ENCODE measurements at regions not wholly inside any gene's neighbourhood (a gene's known extent, or its start where the extent isn't known, plus 50 kb on each side); places are given as distances from the start of the nearest gene placed in this dataset.

- Mint-ChIP-seq H3K4me3 (no peak overlapping the region), H3K27ac (no peak overlapping the region), H3K9me3 (peaks cover 40% of the 10 kb centered on the region), H3K36me3 (ENCODE audit: low read depth) (no peaks in the 10 kb centered on the region), H3K27me3 (ENCODE audit: insufficient read depth) (peaks cover 1% of the 10 kb centered on the region; the same call in 1 of the 2 replicates), H3K4me1 (ENCODE audit: low read depth) (no peaks in the 10 kb centered on the region)
- no peak for TF ChIP-seq CTCF (IDR thresholded peaks at IDR 0.05)
- DNase-seq = no peak
Measured at GRCh38 chr3:118102737-118103136, 931.9 kb downstream of the IGSF11 start.

GRCh38 chr3:118108201-118108600, 926.4 kb downstream of the IGSF11 start:
- peaks cover 33% of the 10 kb centered on the region for H3K9me3 Mint-ChIP-seq
- H3K4me3 Mint-ChIP-seq = no peak overlapping the region
- H3K27me3 Mint-ChIP-seq (ENCODE audit: insufficient read depth) = no peaks in the 10 kb centered on the region
- H3K27ac Mint-ChIP-seq = no peak overlapping the region
- no peak for TF ChIP-seq CTCF (IDR thresholded peaks at IDR 0.05)
- no peak for DNase-seq
- H3K4me1 Mint-ChIP-seq (ENCODE audit: low read depth) = no peaks in the 10 kb centered on the region
- no peaks in the 10 kb centered on the region for H3K36me3 Mint-ChIP-seq (ENCODE audit: low read depth)

GRCh38 chr3:118108769-118109168, 925.9 kb downstream of the IGSF11 start:
- H3K4me1 Mint-ChIP-seq (ENCODE audit: low read depth) = no peaks in the 10 kb centered on the region
- peaks cover 33% of the 10 kb centered on the region for H3K9me3 Mint-ChIP-seq
- H3K4me3 Mint-ChIP-seq = no peak overlapping the region
- no peak for TF ChIP-seq CTCF (IDR thresholded peaks at IDR 0.05)
- H3K27ac Mint-ChIP-seq = no peak overlapping the region
- H3K27me3 Mint-ChIP-seq (ENCODE audit: insufficient read depth) = no peaks in the 10 kb centered on the region
- DNase-seq = no peak
- no peaks in the 10 kb centered on the region for H3K36me3 Mint-ChIP-seq (ENCODE audit: low read depth)

GRCh38 chr3:118110211-118110610, 924.4 kb downstream of the IGSF11 start:
- Mint-ChIP-seq H3K4me1 (ENCODE audit: low read depth) (no peaks in the 10 kb centered on the region), H3K27me3 (ENCODE audit: insufficient read depth) (no peaks in the 10 kb centered on the region), H3K36me3 (ENCODE audit: low read depth) (no peaks in the 10 kb centered on the region), H3K27ac (no peak overlapping the region), H3K4me3 (no peak overlapping the region), H3K9me3 (peaks cover 30% of the 10 kb centered on the region)
- no peak for DNase-seq
- TF ChIP-seq CTCF (IDR thresholded peaks at IDR 0.05) = no peak

- no peaks in the 10 kb centered on the region for H3K27me3 Mint-ChIP-seq (ENCODE audit: insufficient read depth)
- H3K27ac Mint-ChIP-seq = no peak overlapping the region
- H3K4me1 Mint-ChIP-seq (ENCODE audit: low read depth) = no peaks in the 10 kb centered on the region
- no peaks in the 10 kb centered on the region for H3K36me3 Mint-ChIP-seq (ENCODE audit: low read depth)
- H3K4me3 Mint-ChIP-seq = no peak overlapping the region
- peaks cover 40% of the 10 kb centered on the region for H3K9me3 Mint-ChIP-seq
- TF ChIP-seq CTCF (IDR thresholded peaks at IDR 0.05) = no peak
- no peak for DNase-seq
Measured at GRCh38 chr3:118116991-118117390, 917.7 kb downstream of the IGSF11 start.

GRCh38 chr3:118126751-118127150, 907.9 kb downstream of the IGSF11 start:
- Mint-ChIP-seq H3K4me3 (no peak overlapping the region), H3K27me3 (ENCODE audit: insufficient read depth) (no peaks in the 10 kb centered on the region), H3K9me3 (peaks cover 24% of the 10 kb centered on the region), H3K4me1 (ENCODE audit: low read depth) (no peaks in the 10 kb centered on the region), H3K27ac (no peak overlapping the region), H3K36me3 (ENCODE audit: low read depth) (no peaks in the 10 kb centered on the region)
- no peak for DNase-seq
- TF ChIP-seq CTCF (IDR thresholded peaks at IDR 0.05) = no peak
